SH-SY5Y (cell line): ENCODE measurements at regions not wholly inside any gene's neighbourhood (a gene's known extent, or its start where the extent isn't known, plus 50 kb on each side); places are given as distances from the start of the nearest gene placed in this dataset.

ENCODE experiments used
- GATA2 ChIP-seq: IDR thresholded peaks from 2 replicates; pipeline ENCODE4 v1.6.1; 2011; ENCODE audit warnings: mild to moderate bottlenecking, low read depth, low read length
- GATA3 ChIP-seq: IDR thresholded peaks from 2 replicates; pipeline ENCODE4 v1.6.1; 2011; ENCODE audit warnings: low read depth, mild to moderate bottlenecking, low read length, moderate library complexity

- no peak for TF ChIP-seq GATA3
- no peak for TF ChIP-seq GATA2
These were observed 386.9 kb downstream of the CETN3 start for GRCh38 chr5:90022711-90023053.
